ENCODE measurements at regions not wholly inside any gene's neighbourhood (a gene's known extent, or its start where the extent isn't known, plus 50 kb on each side); places are given as distances from the start of the nearest gene placed in this dataset.
"Not testable (repeated sequence)": the region's sequence is repeated elsewhere in the genome, so short reads cannot be mapped to it uniquely, and the experiment has no call there.

GRCh38 chr20:16801919-16802651, 53.9 kb downstream of the OTOR start:
- DNase-seq = peak; percentile 46 to 68

- no peak for DNase-seq
Observed at GRCh38 chr20:16802652-16802935, 54.4 kb downstream of the OTOR start.

- peak; percentile 29 to 63 for DNase-seq
Observed at GRCh38 chr20:16803965-16804792, 56.0 kb downstream of the OTOR start.

- no peak for DNase-seq
Observed at GRCh38 chr20:16804793-16805187, 56.6 kb downstream of the OTOR start.

GRCh38 chr20:16806061-16806460, 57.9 kb downstream of the OTOR start:
- DNase-seq = no peak

- DNase-seq = no peak
Observed at GRCh38 chr20:16806886-16807285, 58.7 kb downstream of the OTOR start.

- no peak for DNase-seq
Observed at GRCh38 chr20:16808796-16809195, 60.6 kb downstream of the OTOR start.

GRCh38 chr20:16810216-16810615, 62.1 kb downstream of the OTOR start:
- DNase-seq = no peak

- DNase-seq = no peak
Observed at GRCh38 chr20:16816192-16816591, 68.0 kb downstream of the OTOR start.

GRCh38 chr20:16819483-16819882, 71.3 kb downstream of the OTOR start:
- no peak for DNase-seq

- DNase-seq = peak; percentile 15 to 25
Observed at GRCh38 chr20:16821211-16822089, 73.3 kb downstream of the OTOR start.

GRCh38 chr20:16824664-16825063, 76.5 kb downstream of the OTOR start:
- DNase-seq = no peak

GRCh38 chr20:16828666-16829305, 80.6 kb downstream of the OTOR start:
- no peak for DNase-seq

- not testable (repeated sequence) for DNase-seq
Observed at GRCh38 chr20:16835690-16836089, 87.5 kb downstream of the OTOR start.

GRCh38 chr20:16842486-16843120, 94.4 kb downstream of the OTOR start:
- DNase-seq = no peak

GRCh38 chr20:16844406-16844805, 96.2 kb downstream of the OTOR start:
- DNase-seq = no peak

- no peak for DNase-seq
Observed at GRCh38 chr20:16846006-16846405, 97.8 kb downstream of the OTOR start.

- DNase-seq = peak in 1 of 2 experiments; percentile 29
Observed at GRCh38 chr20:16848061-16848460, 99.9 kb downstream of the OTOR start.

GRCh38 chr20:16848526-16848925, 100.4 kb downstream of the OTOR start:
- DNase-seq = no peak

GRCh38 chr20:16860914-16861313, 112.8 kb downstream of the OTOR start:
- DNase-seq = no peak

- DNase-seq = no peak
Observed at GRCh38 chr20:16861708-16862107, 113.5 kb downstream of the OTOR start.

GRCh38 chr20:16863303-16863702, 115.1 kb downstream of the OTOR start:
- no peak for DNase-seq
